ENCODE measurements at regions not wholly inside any gene's neighbourhood (a gene's known extent, or its start where the extent isn't known, plus 50 kb on each side); places are given as distances from the start of the nearest gene placed in this dataset.

DNA sequence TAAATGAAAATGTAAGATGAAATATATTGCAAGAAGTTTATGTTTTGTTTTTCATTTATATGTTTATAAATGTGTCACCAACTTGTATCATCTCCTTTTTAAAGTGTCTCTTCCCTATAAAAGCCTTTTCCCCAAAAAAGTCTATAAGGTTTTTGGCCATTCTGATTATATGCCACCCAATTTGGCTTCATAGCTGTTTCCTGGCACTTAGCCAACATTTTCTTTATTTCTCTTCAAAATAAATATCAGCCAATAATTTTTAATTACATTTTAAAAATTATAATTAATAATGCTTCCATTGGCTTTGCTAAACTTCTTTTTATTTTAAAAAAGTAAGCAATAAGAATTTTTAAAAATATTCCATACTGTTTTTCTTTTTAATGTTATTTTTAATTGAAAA, 171.8 kb downstream of the RASSF9 start:
- no peak for DNase-seq
- Histone ChIP-seq H3K4me1 (no peaks in the 10 kb centered on the region), H3K27me3 (no peaks in the 10 kb centered on the region), H3K36me3 (no peaks in the 10 kb centered on the region), H3K4me3 (ENCODE audit: low read depth, low read length) (no peak overlapping the region), H3K9me3 (no peaks in the 10 kb centered on the region)
- TF ChIP-seq, protein P1, sequence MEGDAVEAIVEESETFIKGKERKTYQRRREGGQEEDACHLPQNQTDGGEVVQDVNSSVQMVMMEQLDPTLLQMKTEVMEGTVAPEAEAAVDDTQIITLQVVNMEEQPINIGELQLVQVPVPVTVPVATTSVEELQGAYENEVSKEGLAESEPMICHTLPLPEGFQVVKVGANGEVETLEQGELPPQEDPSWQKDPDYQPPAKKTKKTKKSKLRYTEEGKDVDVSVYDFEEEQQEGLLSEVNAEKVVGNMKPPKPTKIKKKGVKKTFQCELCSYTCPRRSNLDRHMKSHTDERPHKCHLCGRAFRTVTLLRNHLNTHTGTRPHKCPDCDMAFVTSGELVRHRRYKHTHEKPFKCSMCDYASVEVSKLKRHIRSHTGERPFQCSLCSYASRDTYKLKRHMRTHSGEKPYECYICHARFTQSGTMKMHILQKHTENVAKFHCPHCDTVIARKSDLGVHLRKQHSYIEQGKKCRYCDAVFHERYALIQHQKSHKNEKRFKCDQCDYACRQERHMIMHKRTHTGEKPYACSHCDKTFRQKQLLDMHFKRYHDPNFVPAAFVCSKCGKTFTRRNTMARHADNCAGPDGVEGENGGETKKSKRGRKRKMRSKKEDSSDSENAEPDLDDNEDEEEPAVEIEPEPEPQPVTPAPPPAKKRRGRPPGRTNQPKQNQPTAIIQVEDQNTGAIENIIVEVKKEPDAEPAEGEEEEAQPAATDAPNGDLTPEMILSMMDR (IDR thresholded peaks at IDR 0.05; ENCODE audit: low read depth, low read length) = no peak

DNA sequence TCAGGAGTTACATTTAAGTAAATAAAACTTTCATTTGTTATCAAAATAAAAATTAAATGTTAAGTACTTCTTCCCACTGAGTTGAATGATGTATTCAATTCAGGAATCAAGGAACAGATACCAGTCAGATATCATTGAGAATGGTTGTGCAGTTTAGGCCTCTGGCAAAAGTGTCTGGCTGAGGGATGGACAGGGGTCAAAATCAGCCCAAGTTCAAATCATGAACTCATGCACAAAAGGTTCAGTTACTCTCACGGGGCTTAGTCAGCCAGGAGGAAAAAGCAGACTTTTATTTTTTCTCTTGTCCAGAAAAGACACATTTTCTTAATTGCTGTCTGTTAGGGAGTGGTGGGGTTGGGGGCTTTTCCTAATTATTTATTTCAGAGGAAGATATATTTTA, 166.3 kb downstream of the RASSF9 start:
- no peak for DNase-seq
- no peak overlapping the region for H3K4me3 ChIP-seq (ENCODE audit: low read depth, low read length)
- no peaks in the 10 kb centered on the region for H3K27me3 ChIP-seq
- H3K36me3 ChIP-seq = no peaks in the 10 kb centered on the region
- TF ChIP-seq, protein P1 (IDR thresholded peaks at IDR 0.05; ENCODE audit: low read depth, low read length) = no peak
- H3K4me1 ChIP-seq = no peaks in the 10 kb centered on the region
- no peaks in the 10 kb centered on the region for H3K9me3 ChIP-seq

DNA sequence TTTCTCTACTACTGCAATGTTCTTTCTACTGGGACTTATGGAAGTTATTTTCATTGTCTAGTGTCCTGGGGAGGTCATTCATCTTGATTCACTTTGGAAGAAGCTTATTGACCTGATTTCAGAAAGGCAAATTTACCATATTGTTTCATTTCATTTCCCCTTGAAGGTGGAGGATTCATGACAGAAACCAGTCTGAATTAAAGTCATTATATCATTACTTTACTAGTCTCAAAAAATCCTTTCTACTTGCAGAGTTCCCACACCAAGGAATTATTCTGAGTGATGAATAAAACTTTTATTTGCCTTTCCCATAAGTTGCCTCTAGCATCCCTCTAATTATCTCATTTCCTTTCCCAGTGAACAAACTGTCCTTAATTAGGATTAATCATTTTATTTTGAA, 163.8 kb downstream of the RASSF9 start:
- H3K27me3 ChIP-seq = no peaks in the 10 kb centered on the region
- TF ChIP-seq, protein P1 (IDR thresholded peaks at IDR 0.05; ENCODE audit: low read depth, low read length) = no peak
- no peak for DNase-seq
- H3K4me3 ChIP-seq (ENCODE audit: low read depth, low read length) = no peak overlapping the region
- no peaks in the 10 kb centered on the region for H3K36me3 ChIP-seq
- H3K9me3 ChIP-seq = no peaks in the 10 kb centered on the region
- H3K4me1 ChIP-seq = no peaks in the 10 kb centered on the region

DNA sequence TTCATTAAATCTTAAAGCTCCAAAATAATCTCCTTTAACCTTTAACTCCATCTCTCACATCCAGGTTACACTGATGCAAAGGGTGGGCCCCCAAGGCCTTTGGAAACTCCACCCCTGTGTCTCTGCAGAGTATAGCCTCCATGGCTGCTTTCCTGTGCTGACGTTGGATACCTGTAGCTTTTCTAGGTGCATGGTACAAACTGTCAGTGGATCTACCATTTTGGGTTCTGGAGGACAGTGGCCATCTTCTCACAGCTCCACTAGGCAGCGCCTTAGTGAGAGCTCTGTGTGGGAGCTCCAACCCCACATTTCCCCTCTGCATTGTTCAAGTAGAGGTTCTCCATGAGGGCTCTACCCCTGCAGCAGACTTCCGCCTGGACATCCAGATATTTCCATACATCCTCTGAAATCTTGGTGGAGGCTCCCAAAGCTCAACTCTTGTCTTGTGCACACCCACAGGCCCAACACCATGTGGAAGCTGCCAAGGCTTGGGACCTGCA, 162.2 kb downstream of the RASSF9 start:
- H3K4me1 ChIP-seq = no peaks in the 10 kb centered on the region

DNA sequence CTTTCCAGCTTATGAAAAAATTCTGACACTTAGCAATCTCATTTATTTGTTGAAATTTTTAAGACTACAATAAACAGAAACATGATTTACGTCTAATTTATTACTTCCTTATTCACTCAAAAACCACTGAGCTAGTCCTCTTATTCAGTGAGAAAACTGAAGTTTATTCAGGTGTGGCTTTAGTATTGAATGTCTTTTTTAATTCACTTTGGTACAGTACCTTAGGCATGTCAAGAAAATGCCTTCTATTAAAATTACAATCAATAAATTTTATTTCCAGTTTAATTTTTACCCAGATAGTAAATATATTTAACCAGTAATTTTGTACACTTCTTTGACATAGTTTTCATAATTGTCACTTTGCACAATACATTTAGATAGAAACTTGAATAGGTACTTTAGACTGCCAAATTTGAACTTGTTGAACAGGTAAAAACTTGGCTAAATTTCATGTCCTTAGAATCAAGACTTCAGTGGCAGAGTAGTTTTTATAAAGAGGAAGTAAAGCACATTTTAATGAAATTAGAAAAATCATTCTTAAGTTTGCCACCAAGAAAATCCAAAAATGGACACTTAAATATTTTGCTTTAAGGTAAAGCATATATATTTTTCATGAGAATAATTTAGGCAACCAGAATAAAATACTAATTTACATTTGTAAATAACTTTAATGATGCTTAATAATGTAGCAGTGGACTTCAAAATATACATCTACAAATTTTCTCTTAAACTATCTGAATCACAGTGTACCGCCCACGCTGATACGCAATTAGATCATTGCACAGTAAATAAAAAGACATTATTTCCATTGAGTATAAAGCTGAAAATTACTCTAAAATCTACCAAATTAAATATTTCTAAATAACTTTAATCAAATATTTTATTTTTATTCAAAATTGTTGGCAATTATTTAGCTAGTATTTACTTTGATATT, 159.1 kb downstream of the RASSF9 start:
- Histone ChIP-seq H3K9me3 (no peaks in the 10 kb centered on the region), H3K36me3 (no peaks in the 10 kb centered on the region), H3K4me3 (ENCODE audit: low read depth, low read length) (no peak overlapping the region), H3K4me1 (no peaks in the 10 kb centered on the region), H3K27me3 (no peaks in the 10 kb centered on the region)
- no peak for DNase-seq
- TF ChIP-seq, protein P1 (IDR thresholded peaks at IDR 0.05; ENCODE audit: low read depth, low read length) = no peak

More for the DNA sequence above, 162.2 kb downstream of the RASSF9 start:
- no peaks in the 10 kb centered on the region for H3K36me3 ChIP-seq
- H3K4me3 ChIP-seq (ENCODE audit: low read depth, low read length) = no peak overlapping the region
- no peak for DNase-seq
- H3K27me3 ChIP-seq = no peaks in the 10 kb centered on the region
- no peaks in the 10 kb centered on the region for H3K9me3 ChIP-seq
- TF ChIP-seq, protein P1 (IDR thresholded peaks at IDR 0.05; ENCODE audit: low read depth, low read length) = no peak

DNA sequence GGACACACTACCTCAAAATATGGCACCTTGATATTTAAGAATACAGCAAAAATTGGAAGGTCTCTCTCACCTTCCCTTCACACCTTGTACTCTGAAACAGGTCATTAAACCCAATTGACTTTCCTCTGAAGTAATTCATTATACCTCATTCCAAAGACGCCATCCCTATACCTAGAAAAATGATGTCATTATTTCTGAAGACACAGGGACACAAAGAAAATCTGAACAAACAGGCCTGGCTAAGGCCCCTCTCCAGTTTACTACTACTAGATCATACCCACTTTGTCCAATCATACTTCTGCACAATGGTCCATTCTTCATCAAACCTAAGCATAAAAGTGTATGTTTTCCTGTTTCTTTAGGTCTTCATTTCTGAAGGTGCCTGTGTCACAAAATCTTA, 156.9 kb downstream of the RASSF9 start:
- Histone ChIP-seq H3K36me3 (no peaks in the 10 kb centered on the region), H3K4me1 (no peaks in the 10 kb centered on the region)

More for the DNA sequence above, 156.9 kb downstream of the RASSF9 start:
- H3K27me3 ChIP-seq = no peaks in the 10 kb centered on the region
- H3K4me3 ChIP-seq (ENCODE audit: low read depth, low read length) = no peak overlapping the region
- H3K9me3 ChIP-seq = no peaks in the 10 kb centered on the region
- TF ChIP-seq, protein P1 (IDR thresholded peaks at IDR 0.05; ENCODE audit: low read depth, low read length) = no peak
- no peak for DNase-seq
